HG02623 (cell line): ENCODE measurements at regions not wholly inside any gene's neighbourhood (a gene's known extent, or its start where the extent isn't known, plus 50 kb on each side); places are given as distances from the start of the nearest gene placed in this dataset.

Experiments used
- ATAC-seq: cut with Tn5 transposase; IDR thresholded peaks from one replicate; pipeline ENCODE4 v1.9.1; 2021; ENCODE audit warnings: moderate library complexity; ENCODE audit not compliant: unreplicated experiment

DNA sequence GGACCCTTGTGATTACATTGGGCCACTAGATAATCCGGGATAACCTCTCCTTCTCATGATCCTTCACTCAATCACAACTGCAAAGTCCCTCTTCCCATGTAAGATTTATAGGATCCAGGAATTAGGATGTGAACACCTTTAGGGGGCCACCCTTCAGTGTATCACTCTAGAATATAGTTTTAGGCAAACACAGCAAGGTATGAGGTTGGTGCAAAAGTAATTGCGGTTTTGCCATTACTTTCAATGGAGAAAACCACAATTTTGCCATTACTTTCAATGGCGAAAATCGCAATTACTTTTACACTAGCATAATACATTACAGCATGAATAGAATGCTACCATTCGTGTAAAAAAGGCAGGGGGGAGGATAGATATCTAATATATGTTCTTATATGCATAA, 104.0 kb downstream of the BAMBI start:
- no peak for ATAC-seq

- no peak for ATAC-seq
These were observed 105.8 kb downstream of the BAMBI start for GRCh38 chr10:28783087-28783486.

DNA sequence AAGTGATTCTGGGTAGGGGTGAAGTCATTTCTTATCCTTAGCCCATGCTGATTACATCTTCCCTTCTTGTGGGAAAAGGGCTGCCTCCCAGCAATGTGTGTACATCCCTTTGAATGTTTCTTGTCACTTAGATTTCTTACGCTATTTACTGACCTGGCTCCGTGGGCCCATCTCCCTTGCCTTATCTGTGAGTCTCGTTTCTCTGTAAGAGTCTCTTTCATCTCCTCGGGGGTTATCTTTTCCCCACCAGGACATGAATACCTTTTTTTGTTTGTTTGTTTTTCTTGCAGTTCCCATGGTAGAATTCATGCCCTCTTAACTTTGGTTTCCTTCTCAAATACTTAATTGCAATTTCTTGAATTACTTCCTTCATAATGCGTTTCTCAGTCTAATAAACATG, 107.7 kb downstream of the BAMBI start:
- no peak for ATAC-seq

DNA sequence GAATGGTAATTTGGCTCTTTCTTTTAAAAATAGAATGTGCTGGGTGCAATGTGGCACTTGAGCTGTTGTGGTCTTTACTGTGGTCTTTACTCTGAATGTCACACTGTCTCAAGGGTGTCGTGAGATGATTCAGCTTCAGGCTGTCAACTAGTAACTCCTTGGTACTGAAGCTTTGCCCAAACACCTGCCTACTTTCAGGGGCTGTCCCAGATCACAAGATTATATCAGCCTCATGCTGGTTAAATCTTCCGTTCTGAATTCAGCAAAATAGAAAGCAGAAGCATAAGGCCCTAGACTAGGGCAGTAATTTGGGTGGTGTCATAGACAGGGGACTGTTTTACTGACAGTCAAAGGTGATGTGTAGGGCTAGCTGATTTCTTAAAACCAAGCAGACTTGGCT, 110.9 kb downstream of the BAMBI start:
- peak; percentile 48 for ATAC-seq

DNA sequence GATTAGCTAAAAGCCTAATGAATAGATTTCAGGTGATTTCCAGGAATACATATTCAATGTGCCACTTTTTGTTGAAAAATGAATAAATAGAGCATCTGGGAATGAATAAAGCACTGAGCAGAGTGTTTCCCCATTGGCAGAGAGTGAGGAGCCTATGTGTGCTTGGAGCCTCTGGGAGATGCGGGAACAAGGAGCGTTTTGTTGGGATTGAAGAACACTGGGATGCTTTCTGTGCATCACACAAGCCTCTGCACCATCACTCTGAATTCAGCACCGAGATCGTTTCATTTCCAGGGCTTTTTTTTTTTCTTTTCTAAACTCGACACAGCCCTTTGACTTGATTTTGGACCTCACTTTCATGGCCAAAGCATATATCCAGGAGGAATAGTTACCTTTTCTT, 111.4 kb downstream of the BAMBI start:
- ATAC-seq: no peak

DNA sequence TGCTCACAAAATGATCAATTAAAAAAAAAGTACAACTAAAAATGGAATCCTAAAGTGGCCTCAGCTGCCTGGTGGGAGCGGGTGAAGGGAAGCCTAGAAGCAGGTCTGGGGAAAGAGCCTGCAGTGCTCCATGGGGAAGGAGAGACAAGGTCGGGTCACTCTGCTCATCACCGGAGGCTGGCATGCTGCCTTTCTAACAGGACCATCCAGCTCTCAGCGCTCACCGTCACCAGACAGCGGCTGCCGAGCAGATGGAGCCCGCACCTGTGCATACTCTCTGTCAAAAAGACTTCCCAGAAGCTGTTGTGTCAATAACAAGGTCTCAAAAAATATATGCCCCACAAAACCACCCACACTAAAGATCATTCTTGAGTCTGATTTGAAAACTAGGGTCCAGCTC, 112.8 kb downstream of the BAMBI start:
- ATAC-seq: no peak

GRCh38 chr10:28793482-28793881, 116.2 kb downstream of the BAMBI start:
- ATAC-seq: no peak

DNA sequence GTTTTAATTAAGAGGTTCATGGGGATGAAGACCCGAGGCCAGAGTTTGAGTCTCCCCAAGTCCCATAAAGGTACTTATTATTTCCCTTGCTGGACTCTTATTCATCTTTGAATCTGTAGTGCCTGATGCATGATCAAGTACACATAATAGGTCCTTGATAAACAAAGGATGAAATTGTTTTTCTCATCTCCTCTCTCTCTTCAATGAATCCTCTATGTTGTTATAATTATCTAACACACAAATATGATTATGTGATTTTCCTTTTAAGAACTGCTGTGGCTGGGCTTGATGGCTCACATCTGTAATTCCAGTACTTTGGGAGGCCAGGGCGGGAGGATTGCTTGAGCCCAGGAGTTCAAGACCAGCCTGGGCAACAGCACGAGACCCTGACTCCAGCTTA, 117.7 kb downstream of the BAMBI start:
- ATAC-seq: no peak

- no peak for ATAC-seq
These were observed 119.5 kb downstream of the BAMBI start for GRCh38 chr10:28796606-28797512.

DNA sequence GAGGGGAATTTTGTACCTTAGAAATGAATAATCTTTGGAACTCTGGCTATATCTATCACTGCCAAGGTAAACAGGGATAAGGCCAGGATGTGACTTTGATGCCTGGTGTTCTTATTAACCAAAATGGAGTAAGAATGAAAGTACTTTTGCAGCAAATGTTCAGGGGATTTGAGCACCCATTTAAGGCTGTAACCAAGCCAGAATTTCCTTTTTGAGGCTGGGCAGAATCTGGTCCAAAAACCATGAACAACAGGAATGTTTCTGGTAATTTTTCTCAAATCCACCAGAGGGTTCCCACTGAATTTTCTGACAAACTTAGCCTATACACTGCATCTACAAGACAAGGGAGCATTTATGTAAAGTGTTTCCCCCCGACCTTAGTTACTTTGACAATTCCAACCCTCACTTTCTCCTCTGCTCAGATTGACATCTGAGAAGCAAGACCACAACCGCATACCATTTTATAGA, 120.6 kb downstream of the BAMBI start:
- ATAC-seq: no peak

DNA sequence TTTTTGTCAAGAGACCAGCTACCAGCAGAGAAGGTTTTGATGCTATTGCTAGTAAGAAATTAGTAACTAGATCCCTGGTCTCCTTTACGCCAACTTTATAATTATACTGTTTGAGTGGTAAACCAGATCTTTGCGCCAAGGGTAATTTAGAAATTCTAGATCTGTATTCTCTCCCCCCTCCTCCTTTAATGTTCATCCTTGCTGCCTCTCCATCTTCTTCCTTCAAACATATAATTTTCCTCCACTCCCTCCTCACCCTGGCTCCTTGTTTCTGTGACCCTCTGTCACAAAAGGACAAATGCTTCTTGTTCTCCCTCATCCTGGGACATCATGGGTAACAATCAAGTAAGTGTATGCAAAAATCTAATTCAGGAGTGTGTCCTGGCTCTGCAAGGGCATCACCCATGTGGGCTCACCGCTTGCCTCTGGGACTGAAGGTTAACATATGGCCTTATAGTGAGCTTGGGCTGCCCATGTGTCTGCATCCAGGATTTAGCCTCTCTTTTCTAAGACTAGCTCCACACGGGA, 121.2 kb downstream of the BAMBI start:
- ATAC-seq: no peak

DNA sequence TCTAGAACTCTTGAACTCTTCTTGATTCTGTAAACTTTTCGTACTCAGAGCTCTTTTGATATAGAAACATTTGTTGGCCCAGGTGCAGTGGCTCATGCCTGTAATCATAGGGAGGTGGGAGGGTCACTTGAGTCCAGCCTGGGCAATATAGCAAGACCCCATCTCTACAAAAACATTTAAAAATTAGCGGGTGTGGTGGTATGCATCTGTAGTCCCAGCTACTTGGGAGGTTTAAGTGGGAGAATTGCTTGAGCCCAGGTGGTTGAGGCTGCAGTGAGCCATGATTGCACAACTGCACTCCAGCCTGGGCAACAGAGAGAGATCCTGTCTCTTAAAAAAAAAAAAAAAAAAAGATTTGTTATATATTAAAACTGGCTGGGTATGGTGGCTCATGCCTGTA, 121.6 kb downstream of the BAMBI start:
- ATAC-seq: no peak

DNA sequence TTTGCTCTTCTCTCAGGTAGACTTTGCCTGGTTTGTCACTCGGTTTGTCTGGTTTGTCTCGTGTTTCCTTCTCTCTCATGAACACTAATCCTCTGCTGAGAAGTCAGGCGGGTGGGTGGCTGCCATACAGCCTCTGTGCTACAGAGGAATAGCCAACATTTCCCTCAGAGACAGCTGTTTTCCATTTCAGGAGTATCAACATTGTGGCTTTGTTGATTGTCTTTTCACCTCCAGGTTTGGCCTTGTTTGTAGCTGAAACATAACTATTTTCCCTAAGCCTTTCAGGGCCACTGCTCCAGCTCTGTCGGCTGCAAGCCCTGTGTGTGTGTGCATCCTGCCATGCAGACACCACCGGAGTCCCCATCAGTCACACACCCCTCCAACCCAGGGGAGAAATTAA, 122.8 kb downstream of the BAMBI start:
- ATAC-seq: no peak

- ATAC-seq: no peak
These were observed 123.9 kb downstream of the BAMBI start for GRCh38 chr10:28801247-28801646.

DNA sequence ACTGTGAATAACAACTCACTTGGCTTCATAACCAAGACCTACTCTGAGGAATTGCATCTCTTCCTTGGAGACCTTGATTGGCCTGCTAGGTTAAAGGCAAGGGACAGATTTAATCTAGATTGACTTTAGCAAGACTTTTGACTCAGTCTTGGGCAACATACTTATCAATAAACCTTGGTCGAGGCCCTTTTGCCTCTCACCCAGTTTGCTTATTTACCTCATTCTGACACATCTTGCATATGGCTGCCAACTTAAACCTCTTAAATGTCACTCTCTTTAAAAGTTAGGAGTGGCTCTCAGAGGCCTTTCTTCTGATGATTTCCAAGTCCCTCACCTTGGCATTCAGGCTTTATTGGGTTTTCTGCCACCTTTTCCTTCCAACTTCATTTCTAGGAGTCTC, 124.5 kb downstream of the BAMBI start:
- no peak for ATAC-seq

- no peak for ATAC-seq
These were observed 128.1 kb downstream of the BAMBI start for GRCh38 chr10:28805390-28805789.

DNA sequence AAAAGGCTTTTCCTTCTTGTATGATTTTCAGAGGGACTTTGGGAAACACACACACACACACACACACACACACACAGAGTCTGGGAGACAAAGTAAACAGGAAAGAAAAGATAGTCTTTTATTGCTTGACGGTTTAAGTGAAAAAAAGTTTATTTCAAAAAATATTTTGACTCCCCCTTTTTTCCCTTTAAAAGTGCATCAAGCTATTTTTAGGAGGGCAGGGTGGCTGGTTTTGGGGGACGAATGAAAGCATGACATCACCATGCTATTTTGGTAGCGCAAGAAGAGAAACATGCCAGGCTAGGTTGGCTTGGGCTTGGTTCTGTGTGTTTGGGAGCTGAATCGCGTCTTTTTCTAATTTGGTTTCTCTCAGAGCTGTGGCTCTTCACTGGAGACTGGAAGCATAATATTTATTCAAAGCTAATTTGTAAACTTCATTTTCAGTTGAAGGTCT, 129.2 kb downstream of the BAMBI start:
- ATAC-seq: no peak

- ATAC-seq: no peak
These were observed 129.8 kb downstream of the BAMBI start for GRCh38 chr10:28806951-28807759.

- ATAC-seq: no peak
These were observed 130.7 kb downstream of the BAMBI start for GRCh38 chr10:28807760-28808613.

DNA sequence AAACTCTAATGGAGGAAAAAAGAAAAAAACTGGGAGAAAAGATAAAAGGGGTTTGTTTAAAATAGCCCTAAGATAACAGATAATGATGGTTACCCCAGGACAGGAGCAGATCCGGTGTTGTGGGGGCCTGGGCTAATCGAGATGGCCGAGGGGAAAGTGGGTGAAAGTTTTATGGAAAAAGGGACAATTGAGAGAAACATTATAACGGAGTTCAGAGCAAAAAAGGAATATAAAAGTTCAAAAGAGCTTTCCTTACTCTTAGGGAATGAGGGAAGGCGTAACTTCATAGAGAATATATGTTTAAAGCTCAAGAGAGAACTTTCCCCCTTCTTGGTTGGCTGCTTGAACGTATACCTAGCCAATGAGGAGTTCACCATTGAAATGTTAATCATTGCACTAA, 131.4 kb downstream of the BAMBI start:
- no peak for ATAC-seq
